Stomach (tissue), 8 donors: ENCODE measurements at regions not wholly inside any gene's neighbourhood (a gene's known extent, or its start where the extent isn't known, plus 50 kb on each side); places are given as distances from the start of the nearest gene placed in this dataset.

Experiments
- DNase-seq, 2 donors: peaks; one replicate each; pipeline versions ENCODE4 v3.0.0 to v3.0.0-alpha.2; 2013 to 2019
- H3K27ac ChIP-seq, 5 donors: fragments of 200-600 bp in 4 of 5; sonication (generic) in 4 of 5; one replicate each; pipeline ENCODE4 v1.5.1; 2013 to 2019; ENCODE audit warnings: mild to moderate bottlenecking in 1 of 5, moderate library complexity in 1 of 5
- H3K27me3 ChIP-seq, 3 donors: fragments of 200-600 bp; sonication (generic); one replicate each; pipeline ENCODE4 v1.5.1; 2017 to 2019; ENCODE audit warnings: mixed run types in 1 of 3
- H3K36me3 ChIP-seq, 4 donors: fragments of 200-600 bp; sonication (generic); 1 replicate in 3 of 4; 2 replicates in 1 of 4; pipeline ENCODE4 v1.5.1; 2016 to 2019
- H3K4me1 ChIP-seq, 4 donors: fragments of 200-600 bp; sonication (generic); one replicate each; pipeline ENCODE4 v1.5.1; 2016 to 2019
- H3K4me3 ChIP-seq, 4 donors: fragments of 200-600 bp; sonication (generic) in 3 of 4; one replicate each; pipeline ENCODE4 v1.5.1; 2016 to 2019; ENCODE audit warnings: mild to moderate bottlenecking in 1 of 4
- H3K9me3 ChIP-seq, 4 donors: fragments of 200-600 bp; sonication (generic); one replicate each; pipeline ENCODE4 v1.5.1; 2016 to 2019
- EP300 ChIP-seq: sonication (generic); formaldehyde crosslinking; IDR thresholded peaks from one replicate; pipeline ENCODE4 v1.6.1; 2017; ENCODE audit warnings: antibody characterized with exemption
- POLR2A ChIP-seq, 4 donors: fragments of 450-650 bp; IDR thresholded peaks; one replicate each; pipeline ENCODE4 v1.6.1; 2016; ENCODE audit warnings: antibody characterized with exemption in 4 of 4, control low read depth in 2 of 4, mild to moderate bottlenecking in 1 of 4, moderate library complexity in 1 of 4
- POLR2AphosphoS5 ChIP-seq, 3 donors: sonication (generic); formaldehyde crosslinking; IDR thresholded peaks; one replicate each; pipeline ENCODE4 v1.6.1; 2016; ENCODE audit warnings: antibody characterized with exemption in 3 of 3
- WGBS, 5 donors: extraction: QIAGEN DNeasy Blood & Tissue Kit in 3 of 5; methylation state at CpG; one replicate each; pipeline versions ENCODE4 v1.1.5 to v1.1.7; 2013 to 2018; 5-methylcytosine and 5-hydroxymethylcytosine counted together
- intact Hi-C: fragments of 100-400 bp; cut with DNase I; formaldehyde crosslinking; loops from one replicate; pipeline ENCODE4 v1.15.1; 2023; ENCODE audit warnings: low total_unique reads
- TF ChIP-seq, protein P1 (sequence below), 7 experiments: fragments of 450-650 bp in 4 of 7; fragments of 200-600 bp in 3 of 7; sonication (generic) in 3 of 7; IDR thresholded peaks; one replicate each; pipeline ENCODE4 v1.5.1; 2016 to 2019; ENCODE audit warnings: antibody characterized with exemption in 7 of 7, control low read depth in 2 of 7, mild to moderate bottlenecking in 1 of 7
- donor health status: healthy with polysubstance abuse.
- donor health status: Bipolar disorder and iron deficiency.
- donor health status: healthy.

DNA sequence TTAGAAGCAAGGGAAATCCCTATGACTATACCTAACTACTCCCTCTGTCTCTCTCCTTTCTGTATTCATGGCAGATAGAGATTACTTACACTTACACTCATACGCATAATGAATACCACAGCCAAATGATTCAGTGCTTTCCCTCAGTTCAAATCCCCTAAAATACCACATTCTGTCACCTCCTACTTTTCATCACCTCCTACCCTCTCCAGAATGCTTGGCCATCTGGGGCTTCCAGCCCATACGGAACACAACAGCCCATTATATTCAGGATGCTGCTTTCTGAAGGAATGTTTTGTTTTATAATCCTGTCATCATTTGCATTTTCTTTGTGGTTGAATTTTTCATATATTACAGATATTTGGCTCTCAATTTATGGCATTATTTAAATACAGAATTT lies 361.6 kb downstream of the GRIA2 start:
- 91 to 96% (median 93%) methylated on average over 2 of the region's 2 CpGs for WGBS, 5 donors
- no peak for TF ChIP-seq EP300
- TF ChIP-seq, protein P1, sequence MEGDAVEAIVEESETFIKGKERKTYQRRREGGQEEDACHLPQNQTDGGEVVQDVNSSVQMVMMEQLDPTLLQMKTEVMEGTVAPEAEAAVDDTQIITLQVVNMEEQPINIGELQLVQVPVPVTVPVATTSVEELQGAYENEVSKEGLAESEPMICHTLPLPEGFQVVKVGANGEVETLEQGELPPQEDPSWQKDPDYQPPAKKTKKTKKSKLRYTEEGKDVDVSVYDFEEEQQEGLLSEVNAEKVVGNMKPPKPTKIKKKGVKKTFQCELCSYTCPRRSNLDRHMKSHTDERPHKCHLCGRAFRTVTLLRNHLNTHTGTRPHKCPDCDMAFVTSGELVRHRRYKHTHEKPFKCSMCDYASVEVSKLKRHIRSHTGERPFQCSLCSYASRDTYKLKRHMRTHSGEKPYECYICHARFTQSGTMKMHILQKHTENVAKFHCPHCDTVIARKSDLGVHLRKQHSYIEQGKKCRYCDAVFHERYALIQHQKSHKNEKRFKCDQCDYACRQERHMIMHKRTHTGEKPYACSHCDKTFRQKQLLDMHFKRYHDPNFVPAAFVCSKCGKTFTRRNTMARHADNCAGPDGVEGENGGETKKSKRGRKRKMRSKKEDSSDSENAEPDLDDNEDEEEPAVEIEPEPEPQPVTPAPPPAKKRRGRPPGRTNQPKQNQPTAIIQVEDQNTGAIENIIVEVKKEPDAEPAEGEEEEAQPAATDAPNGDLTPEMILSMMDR (IDR thresholded peaks at IDR 0.05) = no peak
- no peak for TF ChIP-seq POLR2AphosphoS5 (IDR thresholded peaks at IDR 0.05)
- TF ChIP-seq POLR2A (IDR thresholded peaks at IDR 0.05) = no peak
- Histone ChIP-seq H3K27me3 (no peaks in the 10 kb centered on the region), H3K27ac (no peak overlapping the region), H3K36me3 (no peaks in the 10 kb centered on the region), H3K9me3 (no peaks in the 10 kb centered on the region), H3K4me3 (no peak overlapping the region), H3K4me1 (peaks cover 0 to 8% (median 0%) of the 10 kb centered on the region in 4 donors)
- intact Hi-C loops = no loop called here
- DNase-seq = no peak

DNA sequence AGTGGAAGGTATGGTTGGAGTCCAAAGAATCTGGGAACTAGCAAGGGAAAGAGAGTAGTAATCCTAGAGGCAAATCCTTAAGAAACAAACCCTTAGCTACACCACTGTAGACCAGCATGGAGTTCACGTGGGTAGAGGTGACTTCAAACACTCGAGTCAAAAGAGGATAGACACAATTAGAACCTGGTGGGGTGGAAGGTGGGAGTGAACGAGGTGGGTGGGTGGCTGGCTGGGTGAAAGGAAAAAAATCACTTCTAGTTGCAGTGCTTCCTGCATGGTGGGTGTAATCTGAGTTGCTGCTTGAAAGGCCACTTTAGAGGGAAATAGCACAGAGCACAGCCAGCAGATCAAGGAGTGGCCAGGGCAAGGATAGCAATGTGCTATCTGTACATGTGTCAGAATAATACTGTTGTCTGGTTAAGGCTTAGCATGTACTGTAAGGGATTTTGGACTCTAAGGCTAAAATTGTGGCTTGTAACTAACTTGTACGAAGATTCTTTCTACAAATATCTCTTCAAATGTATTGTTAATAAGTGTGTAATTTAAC lies 356.2 kb downstream of the GRIA2 start:
- WGBS, 5 donors = 62 to 78% (median 67%) methylated on average over 4 of the region's 4 CpGs
- intact Hi-C loops = no loop called here
- TF ChIP-seq POLR2AphosphoS5 (IDR thresholded peaks at IDR 0.05) (no peak), POLR2A (IDR thresholded peaks at IDR 0.05) (no peak), EP300 (no peak)
- TF ChIP-seq, protein P1 (IDR thresholded peaks at IDR 0.05) = no peak
- no peak for DNase-seq
- H3K27me3 ChIP-seq = no peaks in the 10 kb centered on the region
- H3K4me1 ChIP-seq = peaks cover 0 to 13% (median 4%) of the 10 kb centered on the region in 4 donors
- no peak overlapping the region for H3K4me3 ChIP-seq
- no peaks in the 10 kb centered on the region for H3K36me3 ChIP-seq
- H3K9me3 ChIP-seq = no peaks in the 10 kb centered on the region
- H3K27ac ChIP-seq = no peak overlapping the region

DNA sequence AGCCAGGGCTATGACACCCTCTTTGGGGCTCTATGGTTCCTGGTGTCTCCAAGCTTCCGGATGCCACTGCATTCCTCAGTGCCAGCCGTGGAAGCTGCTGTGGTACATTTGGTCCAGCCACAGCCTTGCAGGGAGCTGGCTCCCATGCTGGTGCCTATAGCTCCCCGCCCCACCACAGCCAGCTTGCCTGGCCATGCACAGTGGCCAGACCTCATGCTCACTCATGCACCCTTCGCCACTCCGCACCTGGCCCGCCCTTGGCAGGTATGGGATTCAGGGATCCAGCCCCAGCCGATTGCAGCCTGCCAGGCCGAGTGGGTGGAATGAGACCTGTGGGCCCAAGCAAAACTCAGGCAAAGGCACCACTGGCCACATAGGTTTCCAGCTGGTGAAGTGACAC lies 354.8 kb downstream of the GRIA2 start:
- DNase-seq = no peak
- H3K36me3 ChIP-seq = no peaks in the 10 kb centered on the region
- no peaks in the 10 kb centered on the region for H3K9me3 ChIP-seq
- WGBS, 5 donors = 94 to 99% (median 96%) methylated on average over 6 to 8 of the region's 8 CpGs
- H3K4me3 ChIP-seq = no peak overlapping the region
- no peak for TF ChIP-seq POLR2AphosphoS5 (IDR thresholded peaks at IDR 0.05)
- TF ChIP-seq POLR2A (IDR thresholded peaks at IDR 0.05) = no peak
- TF ChIP-seq, protein P1 (IDR thresholded peaks at IDR 0.05) = no peak
- no peak for TF ChIP-seq EP300
- no peaks in the 10 kb centered on the region for H3K27me3 ChIP-seq
- no peak overlapping the region for H3K27ac ChIP-seq
- intact Hi-C loops = no loop called here
- peaks cover 0 to 13% (median 4%) of the 10 kb centered on the region in 4 donors for H3K4me1 ChIP-seq

DNA sequence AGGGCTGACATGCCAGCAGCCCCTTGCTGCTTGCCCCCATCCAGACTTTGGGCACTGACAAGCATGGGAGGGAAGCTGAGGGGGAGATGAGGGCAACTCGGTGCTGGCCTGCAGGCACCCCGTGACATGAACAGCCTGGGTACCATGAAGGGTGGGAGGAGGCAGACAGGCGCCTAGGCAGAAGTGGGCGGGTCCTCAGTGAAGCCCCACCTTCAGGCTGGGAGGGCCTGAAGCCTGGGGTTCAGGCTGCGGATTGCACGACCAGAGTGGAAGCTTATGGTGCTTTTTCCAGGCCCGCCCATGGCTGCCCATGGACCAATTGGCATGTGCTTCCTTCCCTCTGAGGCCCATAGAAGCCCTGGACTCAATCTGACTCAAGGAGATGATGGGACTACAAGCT lies 354.1 kb downstream of the GRIA2 start:
- Histone ChIP-seq H3K27ac (no peak overlapping the region), H3K4me1 (peaks cover 0 to 13% (median 4%) of the 10 kb centered on the region in 4 donors), H3K4me3 (no peak overlapping the region), H3K9me3 (no peaks in the 10 kb centered on the region), H3K36me3 (no peaks in the 10 kb centered on the region), H3K27me3 (no peaks in the 10 kb centered on the region)
- TF ChIP-seq POLR2AphosphoS5 (IDR thresholded peaks at IDR 0.05) (no peak), POLR2A (IDR thresholded peaks at IDR 0.05) (no peak), EP300 (no peak)
- TF ChIP-seq, protein P1 (IDR thresholded peaks at IDR 0.05) = no peak
- intact Hi-C loops = no loop called here
- no peak for DNase-seq
- WGBS, 5 donors = 88 to 100% (median 92%) methylated on average over 2 to 7 of the region's 7 CpGs
